ENCODE measurements at regions not wholly inside any gene's neighbourhood (a gene's known extent, or its start where the extent isn't known, plus 50 kb on each side); places are given as distances from the start of the nearest gene placed in this dataset.

DNA sequence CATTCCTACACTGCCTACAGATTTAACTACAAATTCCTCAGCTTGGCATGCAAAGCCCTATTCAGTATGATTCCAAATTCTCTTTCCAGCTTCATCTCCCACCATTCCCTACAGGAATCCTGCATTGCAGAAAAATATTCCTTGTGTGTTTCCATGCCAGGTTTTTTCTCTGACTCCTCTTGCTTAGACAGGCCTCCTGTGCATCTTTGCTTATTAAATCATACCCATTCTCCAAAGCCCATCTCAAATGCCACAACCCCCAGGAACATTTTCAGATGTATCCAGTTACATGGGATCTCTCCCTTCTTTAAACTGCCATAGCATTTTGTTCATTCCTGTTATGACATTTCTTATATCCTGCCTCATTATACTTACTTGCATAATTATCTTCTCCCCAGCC lies 106.4 kb upstream of the GRIA3 start (continued):
- TF ChIP-seq, protein P1, sequence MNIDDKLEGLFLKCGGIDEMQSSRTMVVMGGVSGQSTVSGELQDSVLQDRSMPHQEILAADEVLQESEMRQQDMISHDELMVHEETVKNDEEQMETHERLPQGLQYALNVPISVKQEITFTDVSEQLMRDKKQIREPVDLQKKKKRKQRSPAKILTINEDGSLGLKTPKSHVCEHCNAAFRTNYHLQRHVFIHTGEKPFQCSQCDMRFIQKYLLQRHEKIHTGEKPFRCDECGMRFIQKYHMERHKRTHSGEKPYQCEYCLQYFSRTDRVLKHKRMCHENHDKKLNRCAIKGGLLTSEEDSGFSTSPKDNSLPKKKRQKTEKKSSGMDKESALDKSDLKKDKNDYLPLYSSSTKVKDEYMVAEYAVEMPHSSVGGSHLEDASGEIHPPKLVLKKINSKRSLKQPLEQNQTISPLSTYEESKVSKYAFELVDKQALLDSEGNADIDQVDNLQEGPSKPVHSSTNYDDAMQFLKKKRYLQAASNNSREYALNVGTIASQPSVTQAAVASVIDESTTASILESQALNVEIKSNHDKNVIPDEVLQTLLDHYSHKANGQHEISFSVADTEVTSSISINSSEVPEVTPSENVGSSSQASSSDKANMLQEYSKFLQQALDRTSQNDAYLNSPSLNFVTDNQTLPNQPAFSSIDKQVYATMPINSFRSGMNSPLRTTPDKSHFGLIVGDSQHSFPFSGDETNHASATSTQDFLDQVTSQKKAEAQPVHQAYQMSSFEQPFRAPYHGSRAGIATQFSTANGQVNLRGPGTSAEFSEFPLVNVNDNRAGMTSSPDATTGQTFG (tag by site-specific recombination; IDR thresholded peaks at IDR 0.05; ENCODE audit: borderline replicate concordance) = no peak
- TF ChIP-seq ZNF423 (tag by site-specific recombination; IDR thresholded peaks at IDR 0.05) (no peak), FEZF1 (tag by site-specific recombination; IDR thresholded peaks at IDR 0.05) (no peak), ZNF768 (tag by site-specific recombination; IDR thresholded peaks at IDR 0.05) (no peak), ZFHX2 (tag by site-specific recombination; conservative IDR thresholded peaks at IDR 0.05) (no peak), ZNF777 (tag by site-specific recombination; IDR thresholded peaks at IDR 0.05; ENCODE audit: borderline replicate concordance) (no peak), ZNF311 (tag by site-specific recombination; IDR thresholded peaks at IDR 0.05; ENCODE audit: borderline replicate concordance) (no peak), ZNF146 (tag by site-specific recombination; IDR thresholded peaks at IDR 0.05) (no peak)
- TF ChIP-seq, protein P2, sequence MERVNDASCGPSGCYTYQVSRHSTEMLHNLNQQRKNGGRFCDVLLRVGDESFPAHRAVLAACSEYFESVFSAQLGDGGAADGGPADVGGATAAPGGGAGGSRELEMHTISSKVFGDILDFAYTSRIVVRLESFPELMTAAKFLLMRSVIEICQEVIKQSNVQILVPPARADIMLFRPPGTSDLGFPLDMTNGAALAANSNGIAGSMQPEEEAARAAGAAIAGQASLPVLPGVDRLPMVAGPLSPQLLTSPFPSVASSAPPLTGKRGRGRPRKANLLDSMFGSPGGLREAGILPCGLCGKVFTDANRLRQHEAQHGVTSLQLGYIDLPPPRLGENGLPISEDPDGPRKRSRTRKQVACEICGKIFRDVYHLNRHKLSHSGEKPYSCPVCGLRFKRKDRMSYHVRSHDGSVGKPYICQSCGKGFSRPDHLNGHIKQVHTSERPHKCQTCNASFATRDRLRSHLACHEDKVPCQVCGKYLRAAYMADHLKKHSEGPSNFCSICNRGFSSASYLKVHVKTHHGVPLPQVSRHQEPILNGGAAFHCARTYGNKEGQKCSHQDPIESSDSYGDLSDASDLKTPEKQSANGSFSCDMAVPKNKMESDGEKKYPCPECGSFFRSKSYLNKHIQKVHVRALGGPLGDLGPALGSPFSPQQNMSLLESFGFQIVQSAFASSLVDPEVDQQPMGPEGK (tag by site-specific recombination; IDR thresholded peaks at IDR 0.05) = no peak
- TF ChIP-seq, protein P3, sequence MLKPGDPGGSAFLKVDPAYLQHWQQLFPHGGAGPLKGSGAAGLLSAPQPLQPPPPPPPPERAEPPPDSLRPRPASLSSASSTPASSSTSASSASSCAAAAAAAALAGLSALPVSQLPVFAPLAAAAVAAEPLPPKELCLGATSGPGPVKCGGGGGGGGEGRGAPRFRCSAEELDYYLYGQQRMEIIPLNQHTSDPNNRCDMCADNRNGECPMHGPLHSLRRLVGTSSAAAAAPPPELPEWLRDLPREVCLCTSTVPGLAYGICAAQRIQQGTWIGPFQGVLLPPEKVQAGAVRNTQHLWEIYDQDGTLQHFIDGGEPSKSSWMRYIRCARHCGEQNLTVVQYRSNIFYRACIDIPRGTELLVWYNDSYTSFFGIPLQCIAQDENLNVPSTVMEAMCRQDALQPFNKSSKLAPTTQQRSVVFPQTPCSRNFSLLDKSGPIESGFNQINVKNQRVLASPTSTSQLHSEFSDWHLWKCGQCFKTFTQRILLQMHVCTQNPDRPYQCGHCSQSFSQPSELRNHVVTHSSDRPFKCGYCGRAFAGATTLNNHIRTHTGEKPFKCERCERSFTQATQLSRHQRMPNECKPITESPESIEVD (tag by site-specific recombination; IDR thresholded peaks at IDR 0.05) = no peak
- TF ChIP-seq, protein P4, sequence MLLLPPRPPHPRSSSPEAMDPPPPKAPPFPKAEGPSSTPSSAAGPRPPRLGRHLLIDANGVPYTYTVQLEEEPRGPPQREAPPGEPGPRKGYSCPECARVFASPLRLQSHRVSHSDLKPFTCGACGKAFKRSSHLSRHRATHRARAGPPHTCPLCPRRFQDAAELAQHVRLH (tag by site-specific recombination; IDR thresholded peaks at IDR 0.05) = no peak
- TF ChIP-seq, protein P5, sequence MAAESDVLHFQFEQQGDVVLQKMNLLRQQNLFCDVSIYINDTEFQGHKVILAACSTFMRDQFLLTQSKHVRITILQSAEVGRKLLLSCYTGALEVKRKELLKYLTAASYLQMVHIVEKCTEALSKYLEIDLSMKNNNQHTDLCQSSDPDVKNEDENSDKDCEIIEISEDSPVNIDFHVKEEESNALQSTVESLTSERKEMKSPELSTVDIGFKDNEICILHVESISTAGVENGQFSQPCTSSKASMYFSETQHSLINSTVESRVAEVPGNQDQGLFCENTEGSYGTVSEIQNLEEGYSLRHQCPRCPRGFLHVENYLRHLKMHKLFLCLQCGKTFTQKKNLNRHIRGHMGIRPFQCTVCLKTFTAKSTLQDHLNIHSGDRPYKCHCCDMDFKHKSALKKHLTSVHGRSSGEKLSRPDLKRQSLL (tag by site-specific recombination; IDR thresholded peaks at IDR 0.05) = no peak

DNA sequence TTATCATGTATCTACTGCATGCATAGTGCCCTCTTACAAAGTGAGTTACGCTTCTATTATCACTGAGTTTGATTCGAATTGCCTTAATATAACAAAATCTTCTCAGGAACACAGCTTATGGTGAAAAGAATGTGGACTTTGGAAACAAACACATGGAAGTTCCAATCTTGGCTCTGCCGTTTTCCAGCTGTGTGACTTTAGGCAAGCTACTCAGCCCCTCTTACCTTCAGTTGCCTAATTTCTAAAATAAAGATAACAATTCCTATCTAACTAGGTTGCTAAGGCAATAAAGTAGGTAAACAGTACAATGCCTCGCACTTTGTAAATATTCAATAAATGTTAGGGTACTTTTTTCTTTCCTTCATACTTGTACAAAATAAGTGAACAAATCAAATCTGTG lies 104.0 kb upstream of the GRIA3 start:
- Histone ChIP-seq H3K4me1 (ENCODE audit: control insufficient read depth, insufficient read depth, low read length) (no peaks in the 10 kb centered on the region), H3K4me3 (ENCODE audit: low read depth, low read length) (no peak overlapping the region), H3K9me3 (ENCODE audit: control insufficient read depth, insufficient read depth, low read depth, low read length) (no peaks in the 10 kb centered on the region), H3K27ac (ENCODE audit: extremely low read depth, low read depth, low read length) (no peak overlapping the region), H3K36me3 (ENCODE audit: control insufficient read depth in 2 of 2, insufficient read depth in 1 of 2, low read length in 2 of 2) (no peaks in the 10 kb centered on the region)
- ChIA-PET POLR2A (no interaction called here), CTCF (interaction anchor here (1.2 kb wide), 1 partner anchor 36 kb away, joined by 3 read pairs; no protein-coding TSS in a partner anchor)
- TF ChIP-seq GLI2 (tag by site-specific recombination; IDR thresholded peaks at IDR 0.05; ENCODE audit: borderline replicate concordance, low read depth) = no peak
- no peak for TF ChIP-seq ZNF837 (tag by site-specific recombination; IDR thresholded peaks at IDR 0.05)
- TF ChIP-seq, protein P6, sequence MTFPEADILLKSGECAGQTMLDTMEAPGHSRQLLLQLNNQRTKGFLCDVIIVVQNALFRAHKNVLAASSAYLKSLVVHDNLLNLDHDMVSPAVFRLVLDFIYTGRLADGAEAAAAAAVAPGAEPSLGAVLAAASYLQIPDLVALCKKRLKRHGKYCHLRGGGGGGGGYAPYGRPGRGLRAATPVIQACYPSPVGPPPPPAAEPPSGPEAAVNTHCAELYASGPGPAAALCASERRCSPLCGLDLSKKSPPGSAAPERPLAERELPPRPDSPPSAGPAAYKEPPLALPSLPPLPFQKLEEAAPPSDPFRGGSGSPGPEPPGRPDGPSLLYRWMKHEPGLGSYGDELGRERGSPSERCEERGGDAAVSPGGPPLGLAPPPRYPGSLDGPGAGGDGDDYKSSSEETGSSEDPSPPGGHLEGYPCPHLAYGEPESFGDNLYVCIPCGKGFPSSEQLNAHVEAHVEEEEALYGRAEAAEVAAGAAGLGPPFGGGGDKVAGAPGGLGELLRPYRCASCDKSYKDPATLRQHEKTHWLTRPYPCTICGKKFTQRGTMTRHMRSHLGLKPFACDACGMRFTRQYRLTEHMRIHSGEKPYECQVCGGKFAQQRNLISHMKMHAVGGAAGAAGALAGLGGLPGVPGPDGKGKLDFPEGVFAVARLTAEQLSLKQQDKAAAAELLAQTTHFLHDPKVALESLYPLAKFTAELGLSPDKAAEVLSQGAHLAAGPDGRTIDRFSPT (tag by site-specific recombination; IDR thresholded peaks at IDR 0.05) = no peak
- no peak for TF ChIP-seq ZNF747 (tag by site-specific recombination; IDR thresholded peaks at IDR 0.05)
- TF ChIP-seq KLF9 (tag by site-specific recombination; IDR thresholded peaks at IDR 0.05; ENCODE audit: low read depth) = no peak
- no peak for TF ChIP-seq ZNF600 (tag by site-specific recombination; IDR thresholded peaks at IDR 0.05)
- TF ChIP-seq ZNF664 (tag by site-specific recombination; IDR thresholded peaks at IDR 0.05) = no peak
- TF ChIP-seq, protein P1 (tag by site-specific recombination; IDR thresholded peaks at IDR 0.05; ENCODE audit: borderline replicate concordance) = no peak
- no peak for TF ChIP-seq ZNF621 (tag by site-specific recombination; IDR thresholded peaks at IDR 0.05)
- no peak for TF ChIP-seq BCL11A (tag by site-specific recombination; IDR thresholded peaks at IDR 0.05; ENCODE audit: low read depth)
- TF ChIP-seq, protein P4 (tag by site-specific recombination; IDR thresholded peaks at IDR 0.05) = no peak
- TF ChIP-seq, protein P3 (tag by site-specific recombination; IDR thresholded peaks at IDR 0.05) = no peak
